Activated CD8-positive, alpha-beta T cell treated with anti-CD3 and anti-CD28 coated beads for 36 hours (primary cell): ENCODE measurements at regions not wholly inside any gene's neighbourhood (a gene's known extent, or its start where the extent isn't known, plus 50 kb on each side); places are given as distances from the start of the nearest gene placed in this dataset.

Experiments
- ATAC-seq: fragments of 200-7000 bp; cut with Tn5 transposase; one replicate; pipeline ENCODE4 v1.10.0; 2021; ENCODE audit warnings: mild to moderate bottlenecking, moderate library complexity
- CTCF ChIA-PET: fragments of 350-600 bp; sonication (Branson Sonifier 250); formaldehyde crosslinking; loops from one replicate; lab custom pipeline; 2021; ENCODE audit warnings: antibody characterized with exemption; lab: Charles Lee
- POLR2A ChIA-PET: fragments of 350-600 bp; sonication (Branson Sonifier 250); formaldehyde crosslinking; loops from one replicate; lab custom pipeline; 2021; ENCODE audit warnings: antibody characterized with exemption; lab: Charles Lee
- DNase-seq: peaks from one replicate; pipeline ENCODE4 v3.0.0-alpha.2; 2020
- H3K27ac Mint-ChIP-seq: one replicate; pipeline ENCODE4 v1.8.0; 2021; ENCODE audit warnings: mild to moderate bottlenecking, mixed read lengths
- H3K27me3 Mint-ChIP-seq: one replicate; pipeline ENCODE4 v1.8.0; 2021; ENCODE audit warnings: mixed read lengths
- H3K36me3 Mint-ChIP-seq: one replicate; pipeline ENCODE4 v1.8.0; 2021; ENCODE audit warnings: low read depth, mixed read lengths
- H3K4me1 Mint-ChIP-seq: one replicate; pipeline ENCODE4 v1.8.0; 2021; ENCODE audit warnings: low read depth, mixed read lengths
- H3K4me3 Mint-ChIP-seq: one replicate; pipeline ENCODE4 v1.8.0; 2021; ENCODE audit warnings: mild to moderate bottlenecking, moderate library complexity, mixed read lengths
- H3K9me3 Mint-ChIP-seq: one replicate; pipeline ENCODE4 v1.8.0; 2021; ENCODE audit warnings: mixed read lengths
- CTCF ChIP-seq: fragments of 200-600 bp; IDR thresholded peaks from one replicate; pipeline ENCODE4 v1.8.0; 2022; ENCODE audit warnings: antibody characterized with exemption, mild to moderate bottlenecking
- intact Hi-C: fragments of 100-400 bp; cut with micrococcal nuclease; formaldehyde crosslinking; loops from one replicate; pipeline ENCODE4 v1.10.0; 2022

- no peak for ATAC-seq
- DNase-seq, result no peak
- ChIA-PET POLR2A (no interaction called here), CTCF (no interaction called here)
- H3K27me3 Mint-ChIP-seq, result peaks cover 30% of the 10 kb centered on the region
- TF ChIP-seq CTCF, result no peak
- H3K4me3 Mint-ChIP-seq, result no peak overlapping the region
- H3K4me1 Mint-ChIP-seq, result peaks cover 3% of the 10 kb centered on the region
- H3K36me3 Mint-ChIP-seq, result no peaks in the 10 kb centered on the region
- intact Hi-C loops, result loop anchor here (10.0 kb wide), 1 partner anchor 197 kb away; the partner anchor contains the start of gene FOXC2
- H3K9me3 Mint-ChIP-seq, result no peaks in the 10 kb centered on the region
- H3K27ac Mint-ChIP-seq, result no peak overlapping the region
Measured at GRCh38 chr16:86762095-86762494, 183.7 kb downstream of the FOXL1 start.

- Mint-ChIP-seq H3K4me3 (no peak overlapping the region), H3K27me3 (peaks cover 22% of the 10 kb centered on the region)
Measured at GRCh38 chr16:86763819-86764218, 185.5 kb downstream of the FOXL1 start.

GRCh38 chr16:86764551-86764950 is 186.2 kb downstream of the FOXL1 start:
- intact Hi-C loops, result loop anchor here (10.0 kb wide), 1 partner anchor 200 kb away; the partner anchor contains the start of gene FOXC2
- Mint-ChIP-seq H3K27ac (no peak overlapping the region), H3K9me3 (no peaks in the 10 kb centered on the region), H3K4me3 (no peak overlapping the region), H3K4me1 (no peaks in the 10 kb centered on the region), H3K27me3 (peaks cover 22% of the 10 kb centered on the region), H3K36me3 (no peaks in the 10 kb centered on the region)
- POLR2A ChIA-PET, result no interaction called here
- CTCF ChIA-PET, result interaction anchor here (1.3 kb wide), 1 partner anchor 15 kb away, joined by 3 read pairs; no protein-coding TSS in a partner anchor
- DNase-seq (no peak), ATAC-seq (no peak)
- TF ChIP-seq CTCF, result no peak

More at GRCh38 chr16:86763819-86764218, 185.5 kb downstream of the FOXL1 start:
- Mint-ChIP-seq H3K4me1 (no peaks in the 10 kb centered on the region), H3K27ac (no peak overlapping the region), H3K9me3 (no peaks in the 10 kb centered on the region), H3K36me3 (no peaks in the 10 kb centered on the region)
- CTCF ChIA-PET, result interaction anchor here (1.3 kb wide), 1 partner anchor 14 kb away, joined by 3 read pairs; no protein-coding TSS in a partner anchor
- DNase-seq, result no peak
- intact Hi-C loops, result loop anchor here (10.0 kb wide), 1 partner anchor 199 kb away; the partner anchor contains the start of gene FOXC2
- ATAC-seq, result no peak
- TF ChIP-seq CTCF, result no peak
- POLR2A ChIA-PET, result no interaction called here

GRCh38 chr16:86765389-86766026 is 187.2 kb downstream of the FOXL1 start:
- POLR2A ChIA-PET, result no interaction called here
- Mint-ChIP-seq H3K4me3 (no peak overlapping the region), H3K27ac (no peak overlapping the region), H3K27me3 (peaks cover 19% of the 10 kb centered on the region), H3K9me3 (no peaks in the 10 kb centered on the region), H3K4me1 (no peaks in the 10 kb centered on the region), H3K36me3 (no peaks in the 10 kb centered on the region)
- CTCF ChIA-PET, result no interaction called here
- DNase-seq (no peak), ATAC-seq (no peak)
- intact Hi-C loops, result loop anchor here (10.0 kb wide), 1 partner anchor 201 kb away; the partner anchor contains the start of gene FOXC2
- TF ChIP-seq CTCF, result no peak

- ChIA-PET CTCF (no interaction called here), POLR2A (no interaction called here)
- peaks cover 12% of the 10 kb centered on the region for H3K27me3 Mint-ChIP-seq
- no peak overlapping the region for H3K27ac Mint-ChIP-seq
- no peak for DNase-seq
- H3K4me3 Mint-ChIP-seq, result no peak overlapping the region
- no peak for TF ChIP-seq CTCF
- no peaks in the 10 kb centered on the region for H3K4me1 Mint-ChIP-seq
- no peaks in the 10 kb centered on the region for H3K36me3 Mint-ChIP-seq
- intact Hi-C loops, result loop anchor here (10.0 kb wide), 1 partner anchor 202 kb away; the partner anchor contains the start of gene FOXC2
- H3K9me3 Mint-ChIP-seq, result no peaks in the 10 kb centered on the region
- no peak for ATAC-seq
Measured at GRCh38 chr16:86766700-86767099, 188.4 kb downstream of the FOXL1 start.
